Medulla oblongata (tissue), 1 donor: ENCODE measurements at regions not wholly inside any gene's neighbourhood (a gene's known extent, or its start where the extent isn't known, plus 50 kb on each side); places are given as distances from the start of the nearest gene placed in this dataset.
A peak's percentile ranks its signal among the peaks of the same experiment; 100 is the strongest.
"Not testable (repeated sequence)": the region's sequence is repeated elsewhere in the genome, so short reads cannot be mapped to it uniquely, and the experiment has no call there.

Source experiments
- DNase-seq: peaks from one replicate; pipeline ENCODE4 v3.0.0-alpha.2; 2015; ENCODE audit errors: extremely low spot score

GRCh38 chr7:42685911-42686310, 226.0 kb downstream of the C7orf25 start:
- DNase-seq = no peak

- no peak for DNase-seq
These were observed 233.8 kb downstream of the C7orf25 start for GRCh38 chr7:42677751-42678699.

DNA sequence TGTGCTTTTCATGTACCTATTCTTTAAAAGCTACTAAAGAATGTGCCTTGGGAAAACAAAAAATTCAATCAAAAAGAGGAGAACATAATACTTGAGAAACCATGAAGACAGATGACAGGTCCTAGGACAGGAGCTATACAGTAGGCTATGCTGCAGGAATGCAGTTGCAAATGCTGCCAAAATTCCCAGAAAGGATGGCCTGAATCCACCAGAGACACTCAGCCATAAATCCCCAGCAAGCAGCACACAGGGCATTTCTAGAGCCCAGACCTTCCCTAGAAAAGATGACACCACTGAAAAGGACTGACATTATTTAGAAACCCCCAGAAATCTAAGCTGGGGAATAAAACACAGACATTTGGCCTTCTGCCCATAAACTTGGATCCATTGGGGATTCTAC, 237.3 kb downstream of the C7orf25 start:
- no peak for DNase-seq

GRCh38 chr7:42673951-42674350, 237.9 kb downstream of the C7orf25 start:
- no peak for DNase-seq

DNA sequence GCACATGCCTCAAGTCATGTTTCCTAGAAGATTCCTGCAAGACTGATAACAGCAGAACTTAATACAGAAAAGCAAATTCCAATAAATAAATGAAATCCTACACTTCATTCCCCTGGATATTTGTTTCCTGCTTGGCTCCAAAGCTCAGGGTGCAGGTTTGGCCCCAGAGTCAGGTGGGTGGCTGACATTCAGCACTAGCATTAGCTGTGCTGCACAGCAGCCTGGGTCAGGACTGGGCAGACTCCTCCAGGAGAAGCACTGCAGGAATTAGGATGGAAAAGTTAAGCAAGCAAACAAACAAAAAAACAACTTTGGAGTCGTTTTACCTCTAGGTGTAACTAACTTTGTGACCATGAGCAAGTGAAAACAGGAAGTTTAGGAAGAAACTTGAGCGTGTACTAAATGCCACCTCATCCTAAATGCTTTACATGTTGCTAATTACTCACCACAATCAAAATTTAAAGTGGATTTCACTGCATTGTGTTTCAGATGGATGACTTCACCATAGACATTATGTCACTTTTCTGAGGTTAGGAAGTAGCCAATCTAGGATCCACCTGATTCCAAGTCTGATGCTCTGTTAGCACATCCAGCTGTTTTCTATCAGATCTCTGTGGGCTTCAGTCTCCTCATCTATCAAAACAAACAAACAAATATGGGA, 239.4 kb downstream of the C7orf25 start:
- no peak for DNase-seq

- DNase-seq = no peak
These were observed 240.2 kb downstream of the C7orf25 start for GRCh38 chr7:42671627-42672026.

DNA sequence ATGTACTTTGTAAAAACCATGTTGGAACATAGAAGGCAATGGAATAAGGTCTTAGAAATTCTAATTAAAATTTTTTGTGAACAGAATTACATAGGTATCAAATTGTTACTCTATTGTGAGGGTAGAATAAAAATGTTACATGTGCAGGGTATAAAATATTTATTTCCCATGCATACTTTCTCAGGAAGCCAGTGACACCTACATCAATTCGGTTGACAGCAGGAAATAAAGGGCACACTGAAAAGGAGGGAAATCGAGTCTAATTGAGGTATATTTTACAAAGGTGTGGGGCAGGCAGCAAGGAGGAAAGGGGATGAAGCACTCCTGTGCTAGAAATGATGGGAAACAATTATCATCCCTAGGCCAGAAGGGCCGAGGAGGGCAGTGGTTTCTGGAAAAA, 244.9 kb downstream of the C7orf25 start:
- DNase-seq = no peak

GRCh38 chr7:42662862-42663261, 249.0 kb downstream of the C7orf25 start:
- no peak for DNase-seq

DNA sequence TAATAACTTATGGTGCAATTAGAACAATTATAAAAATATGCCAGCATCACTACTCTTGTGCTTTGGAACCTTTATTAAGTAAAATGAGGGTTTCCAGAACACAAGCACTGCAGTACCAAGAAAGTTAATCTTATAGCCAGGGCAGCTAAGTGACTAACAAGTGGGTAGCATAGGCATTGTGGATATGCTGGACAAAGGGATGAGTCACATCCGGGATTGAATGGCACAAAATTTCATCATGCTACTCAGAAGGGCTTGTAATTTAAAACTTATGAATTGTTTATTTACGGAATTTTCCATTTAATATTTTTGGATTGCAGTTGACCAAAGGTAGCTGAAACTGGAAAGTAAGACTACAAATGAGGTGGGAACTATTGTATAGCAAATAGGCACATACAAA, 250.6 kb downstream of the C7orf25 start:
- DNase-seq = no peak

DNA sequence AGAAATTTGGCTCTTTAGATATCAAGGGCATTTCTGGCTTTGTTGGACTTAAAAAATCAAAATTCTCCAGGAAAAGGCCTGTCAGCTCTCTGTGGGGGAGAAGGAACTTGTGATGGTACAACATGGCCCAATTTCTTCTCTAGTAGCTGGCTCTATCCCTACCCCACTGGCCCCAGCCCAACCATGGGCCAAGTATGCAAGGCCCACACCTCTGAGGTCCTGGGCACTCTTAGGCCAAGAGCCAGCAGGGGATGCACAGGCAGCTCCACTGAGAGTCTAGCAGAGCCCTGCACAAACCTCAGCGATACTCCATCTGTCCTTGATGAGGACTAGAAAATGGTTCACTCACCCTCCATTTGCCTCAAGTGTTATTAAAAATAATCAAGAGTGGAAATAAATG, 261.2 kb downstream of the C7orf25 start:
- no peak for DNase-seq

DNA sequence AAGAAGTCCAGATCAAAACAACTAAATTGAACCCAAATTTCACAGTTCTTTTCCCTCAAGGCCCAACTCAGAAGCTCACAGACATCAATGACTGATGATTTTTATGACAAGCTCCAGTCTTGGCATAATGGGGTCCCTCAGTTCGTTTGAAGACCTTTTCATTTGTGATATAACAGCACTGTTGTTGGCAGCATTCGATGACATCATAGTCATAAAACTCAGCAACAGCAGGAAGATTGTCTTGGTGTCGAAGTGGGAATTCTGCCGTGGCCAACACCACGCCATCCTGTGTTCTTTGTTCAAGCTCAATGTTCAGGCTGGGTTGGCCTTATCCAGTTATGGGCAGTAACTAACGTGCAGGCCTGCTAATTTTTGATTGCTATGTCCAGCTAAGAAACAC, 261.7 kb downstream of the C7orf25 start:
- DNase-seq = peak; percentile 27

DNA sequence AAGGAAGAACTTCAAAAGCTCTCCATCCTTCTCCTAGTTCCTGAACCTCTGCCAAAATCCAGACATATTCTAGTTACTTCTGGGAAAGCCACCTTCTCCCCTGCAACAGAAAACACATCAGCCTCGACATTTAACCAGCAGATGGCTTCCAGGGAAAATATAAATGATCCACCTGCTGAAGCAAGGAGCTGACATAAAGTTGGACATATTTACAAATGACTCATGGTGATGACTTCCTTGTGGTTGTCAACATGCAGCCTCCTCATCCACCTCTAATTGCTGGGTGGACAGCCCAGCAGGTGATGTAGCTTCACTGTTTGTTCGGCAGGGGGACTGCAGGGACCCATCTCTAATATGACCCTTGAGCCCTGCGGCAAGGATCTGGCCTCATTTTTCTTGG, 266.0 kb downstream of the C7orf25 start:
- DNase-seq = no peak

GRCh38 chr7:42642699-42643098, 269.2 kb downstream of the C7orf25 start:
- no peak for DNase-seq

DNA sequence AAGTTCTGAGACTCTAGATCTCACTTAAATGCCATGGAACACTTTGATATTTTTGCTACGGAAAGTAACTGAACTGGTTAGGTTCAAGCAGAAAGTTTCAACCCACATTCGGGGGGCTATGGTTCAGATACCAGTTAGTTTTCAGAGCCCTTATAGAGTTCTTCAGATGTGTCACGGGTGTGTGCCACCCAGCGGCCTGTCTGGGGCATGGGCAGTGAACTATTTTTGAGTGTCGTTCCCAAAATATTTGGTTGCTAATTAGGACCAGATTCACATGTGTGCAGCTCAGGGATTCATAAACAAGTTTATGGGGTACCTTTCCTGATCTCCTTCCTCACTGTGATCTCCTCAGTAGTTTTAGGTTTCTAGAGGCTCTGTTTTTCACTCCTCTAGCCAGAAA, 271.9 kb downstream of the C7orf25 start:
- DNase-seq = no peak

DNA sequence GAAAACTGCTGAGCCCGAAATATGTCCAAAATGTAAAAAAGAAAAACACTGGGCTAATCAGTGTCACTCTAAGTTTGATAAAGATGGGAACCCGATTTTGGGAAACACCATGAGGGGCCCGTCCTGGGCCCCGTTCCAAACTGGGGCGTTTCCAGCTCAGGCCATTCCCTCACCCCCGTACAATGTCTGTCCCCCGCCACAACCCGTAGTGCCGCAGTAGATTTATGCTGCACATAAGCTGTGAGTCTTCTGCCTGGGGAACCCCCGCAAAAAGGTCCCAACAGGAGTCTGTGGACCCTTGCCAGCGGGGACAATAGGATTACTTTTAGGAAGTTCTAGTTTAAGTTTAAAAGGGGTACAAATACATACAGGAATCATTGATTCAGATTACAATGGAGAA, 275.5 kb downstream of the C7orf25 start:
- DNase-seq = not testable (repeated sequence)

DNA sequence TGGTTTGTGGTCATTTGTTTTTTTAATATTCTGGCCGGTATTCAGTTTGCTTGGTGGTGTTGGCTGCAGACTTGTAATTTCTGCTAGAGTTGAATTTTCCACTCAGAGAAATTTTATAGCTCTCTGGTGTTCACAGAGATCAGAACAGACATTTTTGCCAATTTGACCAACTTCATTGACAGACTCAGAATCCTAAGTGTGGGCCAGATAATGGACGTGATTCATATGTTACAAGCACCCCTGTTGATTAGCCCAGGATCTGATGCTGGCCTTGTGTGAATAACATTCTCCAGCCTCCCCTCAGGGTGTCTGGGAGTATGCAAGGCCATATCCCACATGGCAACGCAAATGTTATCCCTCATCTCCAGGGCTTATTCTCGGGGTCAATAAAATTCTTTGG, 283.8 kb downstream of the C7orf25 start:
- DNase-seq = no peak

- no peak for DNase-seq
These were observed 284.2 kb downstream of the C7orf25 start for GRCh38 chr7:42627626-42628025.

DNA sequence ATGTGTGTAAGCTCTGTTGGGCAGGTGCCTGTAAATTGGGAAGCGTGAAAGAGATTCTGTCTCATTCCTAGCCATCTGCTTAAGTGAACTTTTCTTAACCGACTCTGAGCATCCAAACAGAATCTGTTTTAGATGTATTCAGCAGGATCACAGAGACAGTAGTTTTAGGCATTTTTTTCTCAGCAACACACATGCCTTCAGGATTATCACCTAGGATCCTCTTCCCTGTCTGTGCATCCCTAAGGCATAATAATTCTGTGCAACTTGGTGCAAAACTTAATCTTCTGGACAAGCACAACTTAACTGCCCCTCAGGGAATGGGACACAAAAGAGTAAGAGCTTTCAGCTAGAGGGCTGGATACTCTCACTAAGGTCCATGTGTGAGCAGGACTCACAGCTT, 284.8 kb downstream of the C7orf25 start:
- DNase-seq = no peak

DNA sequence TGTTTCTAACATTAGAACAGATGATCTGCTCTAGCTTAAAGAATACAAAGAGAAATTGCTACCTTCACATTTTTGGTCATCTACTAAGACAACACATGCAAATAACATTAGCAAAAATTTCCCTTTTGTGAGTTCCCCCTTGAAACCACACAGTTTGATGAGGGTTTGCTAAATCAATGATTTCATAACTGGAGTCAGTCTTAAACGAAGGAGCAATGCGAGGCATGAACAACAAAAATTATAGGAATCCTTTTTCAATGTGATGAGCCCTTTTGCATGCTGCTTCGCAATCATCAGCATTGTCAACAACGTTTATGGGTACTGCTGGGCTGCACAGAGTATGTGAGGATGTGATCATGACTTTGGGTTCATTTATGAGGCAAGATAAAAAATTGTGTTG, 286.4 kb downstream of the C7orf25 start:
- DNase-seq = no peak

DNA sequence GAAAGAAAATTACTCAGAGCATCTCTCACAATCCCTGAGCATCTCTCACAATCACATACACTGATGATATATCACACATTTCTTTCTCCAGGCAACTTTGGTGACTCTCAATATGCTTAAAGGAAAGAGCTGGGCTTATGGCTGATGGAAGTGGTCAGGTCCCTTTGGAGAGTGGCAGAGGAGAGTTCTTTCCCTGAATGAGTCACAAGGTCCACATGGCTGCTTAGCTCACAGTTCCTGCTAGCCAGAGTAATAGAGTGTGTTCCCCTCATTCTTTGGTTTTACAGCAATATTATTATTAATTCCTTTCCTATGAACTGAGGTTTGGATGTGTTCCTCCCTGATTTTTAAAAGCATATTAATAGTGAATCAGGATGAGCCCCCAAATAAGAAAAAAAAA, 287.4 kb downstream of the C7orf25 start:
- DNase-seq = no peak

GRCh38 chr7:42621543-42622219, 290.2 kb downstream of the C7orf25 start:
- no peak for DNase-seq

DNA sequence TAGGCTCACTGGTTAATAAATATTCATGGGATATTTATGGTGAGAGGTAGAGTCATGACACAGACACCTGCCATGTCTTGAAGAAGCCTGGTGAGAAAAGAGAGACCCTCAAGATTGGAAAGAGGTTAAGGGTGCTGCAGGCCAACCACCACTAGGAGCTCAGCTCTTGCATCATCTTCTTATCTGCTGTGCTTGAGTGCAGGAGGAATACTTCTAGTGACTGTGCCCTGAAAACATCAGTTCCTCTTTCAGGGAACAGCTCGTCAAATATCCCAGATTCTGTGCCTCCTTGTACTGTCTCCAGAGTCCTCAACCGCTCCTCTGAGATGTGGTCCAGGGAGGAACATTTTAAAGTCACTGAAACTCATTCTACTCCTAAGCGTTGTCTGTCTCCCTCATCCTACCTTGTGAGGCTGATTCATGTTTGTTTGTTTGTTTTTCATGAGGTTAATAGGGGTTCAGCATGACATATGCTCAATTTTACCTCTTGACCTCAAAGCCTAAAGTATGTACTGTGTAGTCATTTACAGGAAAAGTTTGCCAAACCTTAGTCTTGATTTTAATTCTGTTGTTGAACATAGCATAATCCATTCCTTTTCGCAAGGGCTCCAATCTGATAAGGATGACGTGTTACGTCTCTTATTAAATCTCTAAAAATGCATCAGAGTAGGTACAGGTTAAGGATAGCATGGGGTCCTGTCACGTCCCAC, 293.1 kb downstream of the C7orf25 start:
- DNase-seq = no peak
